ENCODE measurements at regions not wholly inside any gene's neighbourhood (a gene's known extent, or its start where the extent isn't known, plus 50 kb on each side); places are given as distances from the start of the nearest gene placed in this dataset.
A peak's percentile ranks its signal among the peaks of the same experiment; 100 is the strongest.
"Not testable (repeated sequence)": the region's sequence is repeated elsewhere in the genome, so short reads cannot be mapped to it uniquely, and the experiment has no call there.

GRCh38 chr4:26239801-26240200 is 81.0 kb upstream of the RBPJ start:
- Histone ChIP-seq H3K4me3 (ENCODE audit: low read depth, low read length) (no peak overlapping the region), H3K27ac (ENCODE audit: low read depth, low read length) (no peak overlapping the region), H3K4me1 (ENCODE audit: control insufficient read depth, insufficient read depth, low read length, unreplicated experiment) (peaks cover 30% of the 10 kb centered on the region), H2AFZ (ENCODE audit: low read length, unreplicated experiment) (peak overlapping the region; percentile 51), H3K79me2 (ENCODE audit: control insufficient read depth, insufficient read depth, low read length, unreplicated experiment) (no peaks in the 10 kb centered on the region), H3K27me3 (ENCODE audit: insufficient read depth, low read length) (no peaks in the 10 kb centered on the region), H3K36me3 (ENCODE audit: insufficient read depth, low read length) (no peaks in the 10 kb centered on the region)

DNA sequence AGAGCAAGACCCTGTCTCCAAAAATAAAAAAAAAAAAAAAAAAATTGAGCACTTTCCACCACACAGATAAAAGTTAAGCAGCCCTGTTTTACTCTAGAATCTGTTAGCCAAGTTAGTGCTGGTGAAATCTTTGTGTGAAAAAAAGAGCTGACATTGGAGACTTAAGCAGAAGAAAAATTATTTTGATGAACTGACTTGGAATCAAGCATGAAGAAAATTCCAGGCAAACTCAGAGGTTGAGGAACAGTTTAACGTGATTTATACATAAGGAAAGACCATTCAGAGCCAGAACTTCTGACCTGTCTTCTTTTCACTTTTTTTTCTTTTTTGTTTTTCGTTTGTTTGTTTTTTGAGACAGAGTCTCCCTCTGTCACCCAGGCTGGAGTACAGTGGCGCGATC is 79.6 kb upstream of the RBPJ start:
- H3K4me1 ChIP-seq (ENCODE audit: control insufficient read depth, insufficient read depth, low read length, unreplicated experiment), result peaks cover 18% of the 10 kb centered on the region

GRCh38 chr4:26242451-26242850 is 78.4 kb upstream of the RBPJ start:
- no peaks in the 10 kb centered on the region for H3K36me3 ChIP-seq (ENCODE audit: insufficient read depth, low read length)
- no peaks in the 10 kb centered on the region for H3K27me3 ChIP-seq (ENCODE audit: insufficient read depth, low read length)

More for the DNA sequence above, 79.6 kb upstream of the RBPJ start:
- Histone ChIP-seq H2AFZ (ENCODE audit: low read length, unreplicated experiment) (no peak overlapping the region), H3K79me2 (ENCODE audit: control insufficient read depth, insufficient read depth, low read length, unreplicated experiment) (no peaks in the 10 kb centered on the region), H3K4me3 (ENCODE audit: low read depth, low read length) (no peak overlapping the region), H3K27ac (ENCODE audit: low read depth, low read length) (no peak overlapping the region), H3K27me3 (ENCODE audit: insufficient read depth, low read length) (no peaks in the 10 kb centered on the region), H3K36me3 (ENCODE audit: insufficient read depth, low read length) (no peaks in the 10 kb centered on the region)

GRCh38 chr4:26244138-26244537 is 76.7 kb upstream of the RBPJ start:
- H3K27me3 ChIP-seq (ENCODE audit: insufficient read depth, low read length); H3K4me3 ChIP-seq (ENCODE audit: low read depth, low read length); H2AFZ ChIP-seq (ENCODE audit: low read length, unreplicated experiment); H3K4me1 ChIP-seq (ENCODE audit: control insufficient read depth, insufficient read depth, low read length, unreplicated experiment); H3K27ac ChIP-seq (ENCODE audit: low read depth, low read length); H3K79me2 ChIP-seq (ENCODE audit: control insufficient read depth, insufficient read depth, low read length, unreplicated experiment); H3K36me3 ChIP-seq (ENCODE audit: insufficient read depth, low read length): not testable (repeated sequence)

More at GRCh38 chr4:26242451-26242850, 78.4 kb upstream of the RBPJ start:
- Histone ChIP-seq H3K27ac (ENCODE audit: low read depth, low read length) (no peak overlapping the region), H3K4me1 (ENCODE audit: control insufficient read depth, insufficient read depth, low read length, unreplicated experiment) (peaks cover 18% of the 10 kb centered on the region), H2AFZ (ENCODE audit: low read length, unreplicated experiment) (no peak overlapping the region), H3K4me3 (ENCODE audit: low read depth, low read length) (no peak overlapping the region), H3K79me2 (ENCODE audit: control insufficient read depth, insufficient read depth, low read length, unreplicated experiment) (no peaks in the 10 kb centered on the region)

DNA sequence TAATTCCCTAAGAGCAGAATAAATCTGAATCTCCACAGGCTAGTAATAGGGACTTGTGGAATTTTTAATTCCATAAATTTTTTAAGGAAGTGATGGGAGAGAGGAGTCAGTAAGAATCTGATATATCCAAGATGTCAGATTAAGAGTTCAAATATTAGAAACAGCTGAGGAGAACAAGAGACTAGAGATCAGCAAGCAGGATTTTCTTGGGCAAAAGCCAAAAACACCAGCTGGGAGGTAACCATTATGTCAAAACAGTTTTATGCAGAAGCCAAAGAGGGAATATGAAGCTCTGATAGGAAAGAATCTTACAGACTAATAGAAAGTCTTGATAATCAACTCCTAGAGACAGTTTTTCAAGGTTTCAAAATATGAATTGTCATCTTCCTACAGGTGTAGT is 72.2 kb upstream of the RBPJ start:
- H3K4me1 ChIP-seq (ENCODE audit: control insufficient read depth, insufficient read depth, low read length, unreplicated experiment), result no peaks in the 10 kb centered on the region
- H3K27ac ChIP-seq (ENCODE audit: low read depth, low read length), result no peak overlapping the region
- H2AFZ ChIP-seq (ENCODE audit: low read length, unreplicated experiment), result no peak overlapping the region
- no peaks in the 10 kb centered on the region for H3K27me3 ChIP-seq (ENCODE audit: insufficient read depth, low read length)
- no peak overlapping the region for H3K4me3 ChIP-seq (ENCODE audit: low read depth, low read length)
- H3K36me3 ChIP-seq (ENCODE audit: insufficient read depth, low read length), result no peaks in the 10 kb centered on the region
- no peaks in the 10 kb centered on the region for H3K79me2 ChIP-seq (ENCODE audit: control insufficient read depth, insufficient read depth, low read length, unreplicated experiment)

DNA sequence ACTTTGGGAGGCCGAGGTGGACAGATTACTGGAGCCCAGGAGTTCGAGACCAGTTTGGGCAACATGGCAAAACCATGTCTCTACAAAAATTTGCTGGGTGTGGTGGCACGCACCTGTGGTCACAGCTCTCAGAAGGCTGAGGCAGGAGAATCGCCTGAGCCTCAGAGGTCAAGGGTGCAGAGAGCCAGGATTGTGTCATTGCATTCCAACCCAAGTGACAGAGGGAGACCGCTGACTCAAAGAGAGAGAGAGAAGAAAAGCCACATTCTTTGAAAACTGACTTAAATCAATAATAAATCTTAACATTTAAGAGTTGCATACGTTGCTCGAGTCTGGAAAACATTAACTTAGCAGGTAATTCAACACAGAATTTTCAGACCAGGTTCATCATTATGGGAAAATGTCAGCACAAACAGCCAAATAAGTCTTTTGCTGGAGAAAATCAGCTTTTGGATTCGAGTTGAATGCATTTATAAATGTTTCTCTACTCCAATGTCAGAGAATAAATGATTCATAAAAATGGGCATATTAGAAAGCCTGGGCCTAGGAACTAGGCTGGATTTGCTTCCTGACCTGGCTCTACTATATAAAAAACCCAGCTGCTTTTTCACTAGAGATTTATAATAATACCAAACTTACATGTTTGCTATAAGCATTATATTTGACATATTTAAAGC is 68.3 kb upstream of the RBPJ start:
- H3K4me1 ChIP-seq (ENCODE audit: control insufficient read depth, insufficient read depth, low read length, unreplicated experiment), result no peaks in the 10 kb centered on the region
- no peaks in the 10 kb centered on the region for H3K79me2 ChIP-seq (ENCODE audit: control insufficient read depth, insufficient read depth, low read length, unreplicated experiment)
- no peaks in the 10 kb centered on the region for H3K36me3 ChIP-seq (ENCODE audit: insufficient read depth, low read length)
- no peak overlapping the region for H3K4me3 ChIP-seq (ENCODE audit: low read depth, low read length)
- no peak overlapping the region for H2AFZ ChIP-seq (ENCODE audit: low read length, unreplicated experiment)
- no peaks in the 10 kb centered on the region for H3K27me3 ChIP-seq (ENCODE audit: insufficient read depth, low read length)
- no peak overlapping the region for H3K27ac ChIP-seq (ENCODE audit: low read depth, low read length)

GRCh38 chr4:26253968-26254367 is 66.8 kb upstream of the RBPJ start:
- Histone ChIP-seq H3K27ac (ENCODE audit: low read depth, low read length) (no peak overlapping the region), H3K4me3 (ENCODE audit: low read depth, low read length) (no peak overlapping the region), H3K79me2 (ENCODE audit: control insufficient read depth, insufficient read depth, low read length, unreplicated experiment) (no peaks in the 10 kb centered on the region), H2AFZ (ENCODE audit: low read length, unreplicated experiment) (no peak overlapping the region), H3K4me1 (ENCODE audit: control insufficient read depth, insufficient read depth, low read length, unreplicated experiment) (no peaks in the 10 kb centered on the region), H3K27me3 (ENCODE audit: insufficient read depth, low read length) (no peaks in the 10 kb centered on the region), H3K36me3 (ENCODE audit: insufficient read depth, low read length) (no peaks in the 10 kb centered on the region)

DNA sequence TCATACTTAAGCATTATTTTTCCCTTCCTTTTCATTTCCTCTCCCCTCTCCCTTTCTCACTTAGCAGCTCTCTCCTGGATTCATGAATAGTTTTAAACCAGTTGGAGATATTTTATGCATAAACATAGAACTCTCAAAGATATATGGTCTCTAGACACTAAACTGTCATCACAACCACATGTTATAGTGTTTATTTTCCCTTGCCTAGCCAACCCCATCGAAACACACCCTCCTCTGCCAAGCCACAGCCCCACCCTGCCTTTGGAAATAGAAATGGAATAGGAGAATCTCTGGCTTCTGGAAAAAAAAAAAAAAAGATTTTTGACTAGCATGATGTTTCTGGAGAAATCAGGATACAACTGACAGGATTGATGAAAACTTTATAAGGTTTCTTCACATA is 64.8 kb upstream of the RBPJ start:
- no peaks in the 10 kb centered on the region for H3K79me2 ChIP-seq (ENCODE audit: control insufficient read depth, insufficient read depth, low read length, unreplicated experiment)
- no peaks in the 10 kb centered on the region for H3K27me3 ChIP-seq (ENCODE audit: insufficient read depth, low read length)
- no peaks in the 10 kb centered on the region for H3K4me1 ChIP-seq (ENCODE audit: control insufficient read depth, insufficient read depth, low read length, unreplicated experiment)
- no peak overlapping the region for H3K27ac ChIP-seq (ENCODE audit: low read depth, low read length)
- peaks cover 3% of the 10 kb centered on the region; the same call in 1 of the 2 replicates for H3K36me3 ChIP-seq (ENCODE audit: insufficient read depth, low read length)
- H2AFZ ChIP-seq (ENCODE audit: low read length, unreplicated experiment), result no peak overlapping the region
- no peak overlapping the region for H3K4me3 ChIP-seq (ENCODE audit: low read depth, low read length)

- H3K27me3 ChIP-seq (ENCODE audit: insufficient read depth, low read length); H3K36me3 ChIP-seq (ENCODE audit: insufficient read depth, low read length); H3K27ac ChIP-seq (ENCODE audit: low read depth, low read length); H3K79me2 ChIP-seq (ENCODE audit: control insufficient read depth, insufficient read depth, low read length, unreplicated experiment); H3K4me1 ChIP-seq (ENCODE audit: control insufficient read depth, insufficient read depth, low read length, unreplicated experiment); H2AFZ ChIP-seq (ENCODE audit: low read length, unreplicated experiment); H3K4me3 ChIP-seq (ENCODE audit: low read depth, low read length): not testable (repeated sequence)
These were observed 63.4 kb upstream of the RBPJ start for GRCh38 chr4:26257444-26257843.

- peaks cover 3% of the 10 kb centered on the region; the same call in 1 of the 2 replicates for H3K36me3 ChIP-seq (ENCODE audit: insufficient read depth, low read length)
- H3K4me1 ChIP-seq (ENCODE audit: control insufficient read depth, insufficient read depth, low read length, unreplicated experiment), result no peaks in the 10 kb centered on the region
- H2AFZ ChIP-seq (ENCODE audit: low read length, unreplicated experiment), result no peak overlapping the region
- H3K4me3 ChIP-seq (ENCODE audit: low read depth, low read length), result no peak overlapping the region
- no peaks in the 10 kb centered on the region for H3K27me3 ChIP-seq (ENCODE audit: insufficient read depth, low read length)
- no peaks in the 10 kb centered on the region for H3K79me2 ChIP-seq (ENCODE audit: control insufficient read depth, insufficient read depth, low read length, unreplicated experiment)
- H3K27ac ChIP-seq (ENCODE audit: low read depth, low read length), result no peak overlapping the region
These were observed 63.0 kb upstream of the RBPJ start for GRCh38 chr4:26257850-26258249.

DNA sequence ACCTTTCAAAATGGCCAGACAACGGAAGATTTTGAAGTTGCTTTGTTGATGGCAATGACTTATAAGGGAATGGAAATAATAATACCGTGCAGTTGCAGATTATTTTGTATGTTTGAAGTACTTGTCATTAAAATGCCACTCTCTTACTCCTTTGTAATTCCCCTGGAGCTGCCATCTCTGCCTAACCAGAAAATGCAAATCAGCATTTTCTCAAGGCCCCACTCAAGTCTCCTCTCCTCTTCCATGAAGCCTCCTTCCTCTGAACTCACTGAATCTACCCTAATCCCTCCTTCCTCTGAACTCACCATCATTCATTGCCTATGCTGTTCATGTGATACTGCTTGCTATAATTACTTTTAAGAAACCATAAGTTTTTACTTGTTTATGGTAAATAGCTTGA is 60.2 kb upstream of the RBPJ start:
- Histone ChIP-seq H3K27ac (ENCODE audit: low read depth, low read length) (no peak overlapping the region), H2AFZ (ENCODE audit: low read length, unreplicated experiment) (no peak overlapping the region), H3K4me3 (ENCODE audit: low read depth, low read length) (no peak overlapping the region), H3K36me3 (ENCODE audit: insufficient read depth, low read length) (peaks cover 3% of the 10 kb centered on the region; the same call in 1 of the 2 replicates), H3K4me1 (ENCODE audit: control insufficient read depth, insufficient read depth, low read length, unreplicated experiment) (no peaks in the 10 kb centered on the region), H3K79me2 (ENCODE audit: control insufficient read depth, insufficient read depth, low read length, unreplicated experiment) (no peaks in the 10 kb centered on the region), H3K27me3 (ENCODE audit: insufficient read depth, low read length) (no peaks in the 10 kb centered on the region)

All from ACC112 (cell line).